ENCODE measurements at regions not wholly inside any gene's neighbourhood (a gene's known extent, or its start where the extent isn't known, plus 50 kb on each side); places are given as distances from the start of the nearest gene placed in this dataset.
"Not testable (repeated sequence)": the region's sequence is repeated elsewhere in the genome, so short reads cannot be mapped to it uniquely, and the experiment has no call there.

DNA sequence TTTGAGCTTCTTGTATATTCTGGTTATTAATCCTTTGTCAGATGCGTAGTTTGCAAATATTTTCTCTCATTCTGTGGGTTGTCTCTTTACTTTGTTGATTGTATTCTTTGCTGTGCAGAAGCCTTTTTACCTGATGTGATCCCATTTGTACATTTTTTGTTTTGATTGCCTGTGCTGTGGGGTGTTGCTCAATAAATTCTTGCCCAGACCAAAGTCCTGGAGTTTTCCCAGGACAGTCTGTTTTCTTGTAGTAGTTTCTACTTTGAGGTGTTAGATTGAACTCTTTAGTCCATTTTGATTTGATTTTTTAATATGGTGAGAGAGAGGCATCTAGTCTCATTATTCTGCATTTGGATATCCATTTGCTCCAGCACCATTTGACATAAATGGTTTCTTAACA lies 588.7 kb upstream of the MBL2 start:
- H3K9me3 Mint-ChIP-seq: peaks cover 11% of the 10 kb centered on the region
- H3K4me3 Mint-ChIP-seq: no peak overlapping the region
- H3K27me3 Mint-ChIP-seq: no peaks in the 10 kb centered on the region
- ChIA-PET POLR2A (no interaction called here), CTCF (no interaction called here)
- TF ChIP-seq, protein P1, sequence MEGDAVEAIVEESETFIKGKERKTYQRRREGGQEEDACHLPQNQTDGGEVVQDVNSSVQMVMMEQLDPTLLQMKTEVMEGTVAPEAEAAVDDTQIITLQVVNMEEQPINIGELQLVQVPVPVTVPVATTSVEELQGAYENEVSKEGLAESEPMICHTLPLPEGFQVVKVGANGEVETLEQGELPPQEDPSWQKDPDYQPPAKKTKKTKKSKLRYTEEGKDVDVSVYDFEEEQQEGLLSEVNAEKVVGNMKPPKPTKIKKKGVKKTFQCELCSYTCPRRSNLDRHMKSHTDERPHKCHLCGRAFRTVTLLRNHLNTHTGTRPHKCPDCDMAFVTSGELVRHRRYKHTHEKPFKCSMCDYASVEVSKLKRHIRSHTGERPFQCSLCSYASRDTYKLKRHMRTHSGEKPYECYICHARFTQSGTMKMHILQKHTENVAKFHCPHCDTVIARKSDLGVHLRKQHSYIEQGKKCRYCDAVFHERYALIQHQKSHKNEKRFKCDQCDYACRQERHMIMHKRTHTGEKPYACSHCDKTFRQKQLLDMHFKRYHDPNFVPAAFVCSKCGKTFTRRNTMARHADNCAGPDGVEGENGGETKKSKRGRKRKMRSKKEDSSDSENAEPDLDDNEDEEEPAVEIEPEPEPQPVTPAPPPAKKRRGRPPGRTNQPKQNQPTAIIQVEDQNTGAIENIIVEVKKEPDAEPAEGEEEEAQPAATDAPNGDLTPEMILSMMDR (IDR thresholded peaks at IDR 0.05): no peak
- no peak for DNase-seq
- intact Hi-C loops (cut with micrococcal nuclease): no loop called here
- H3K27ac Mint-ChIP-seq: no peak overlapping the region
- ATAC-seq (ENCODE audit: low read depth): no peak
- H3K36me3 Mint-ChIP-seq (ENCODE audit: low read depth): no peaks in the 10 kb centered on the region
- H3K4me1 Mint-ChIP-seq: no peaks in the 10 kb centered on the region

DNA sequence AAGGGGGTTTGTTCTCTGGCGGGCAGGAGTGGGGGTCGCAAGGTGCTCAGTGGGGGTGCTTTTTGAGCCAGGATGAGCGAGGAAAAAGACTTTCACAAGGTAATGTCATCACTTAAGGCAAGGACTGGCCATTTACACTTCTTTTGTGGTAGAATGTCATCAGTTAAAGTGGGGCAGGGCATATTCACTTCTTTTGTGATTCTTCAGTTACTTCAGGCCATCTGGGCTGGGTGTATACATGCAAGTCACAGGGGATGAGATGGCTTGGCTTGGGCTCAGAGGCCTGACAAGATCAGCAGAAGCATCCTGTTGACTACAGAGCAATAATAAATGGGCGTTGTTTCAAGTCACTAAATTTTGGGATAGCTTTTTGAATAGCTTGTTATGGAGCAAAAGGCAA lies 586.4 kb upstream of the MBL2 start:
- POLR2A ChIA-PET; H3K27me3 Mint-ChIP-seq; intact Hi-C loops (cut with micrococcal nuclease); H3K4me3 Mint-ChIP-seq; H3K36me3 Mint-ChIP-seq (ENCODE audit: low read depth); CTCF ChIA-PET; ATAC-seq (ENCODE audit: low read depth); H3K27ac Mint-ChIP-seq; DNase-seq; H3K4me1 Mint-ChIP-seq: not testable (repeated sequence)
- peaks cover 11% of the 10 kb centered on the region for H3K9me3 Mint-ChIP-seq

DNA sequence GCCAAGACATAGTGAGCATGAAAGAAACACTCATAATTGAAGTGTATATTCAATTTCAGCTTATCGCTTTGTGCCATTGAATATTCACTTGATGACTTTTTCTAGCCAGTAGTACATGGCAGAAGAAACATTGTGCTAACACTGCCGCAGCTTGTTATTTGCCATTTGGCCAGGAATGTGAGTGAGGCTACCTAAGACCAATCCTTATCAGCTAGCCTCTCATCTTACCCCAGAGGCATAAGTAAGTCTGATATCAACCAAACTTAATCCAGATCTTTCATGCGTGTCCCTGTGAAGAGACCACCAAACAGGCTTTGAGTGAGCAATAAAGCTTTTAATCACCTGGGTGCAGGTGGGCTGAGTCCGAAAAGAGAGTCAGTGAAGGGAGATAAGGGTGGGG lies 586.0 kb upstream of the MBL2 start:
- intact Hi-C loops (cut with micrococcal nuclease): no loop called here
- ChIA-PET POLR2A (no interaction called here), CTCF (no interaction called here)
- TF ChIP-seq, protein P1 (IDR thresholded peaks at IDR 0.05): no peak
- H3K27ac Mint-ChIP-seq: no peak overlapping the region
- no peaks in the 10 kb centered on the region for H3K4me1 Mint-ChIP-seq
- no peaks in the 10 kb centered on the region for H3K36me3 Mint-ChIP-seq (ENCODE audit: low read depth)
- DNase-seq (no peak), ATAC-seq (ENCODE audit: low read depth) (no peak)
- H3K9me3 Mint-ChIP-seq: peaks cover 11% of the 10 kb centered on the region
- H3K4me3 Mint-ChIP-seq: no peak overlapping the region
- H3K27me3 Mint-ChIP-seq: no peaks in the 10 kb centered on the region

DNA sequence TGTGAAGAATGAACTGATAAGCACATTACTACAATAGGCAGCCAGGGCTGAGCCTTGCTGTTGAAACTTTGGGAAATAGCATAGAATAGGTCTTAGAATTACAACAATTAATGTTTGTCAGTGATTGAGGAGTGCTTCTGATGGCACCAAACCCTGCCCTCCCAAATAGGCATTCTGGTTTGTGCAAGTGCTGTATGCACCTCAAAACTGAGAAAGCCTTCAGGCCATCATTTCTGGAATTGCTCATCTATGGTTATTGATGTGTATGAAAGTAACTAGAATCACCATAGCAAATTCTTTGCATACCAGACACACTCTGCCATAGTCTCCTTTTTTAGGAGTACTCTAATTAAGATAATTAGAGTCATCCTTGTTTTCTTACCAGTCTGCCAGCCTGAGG lies 585.0 kb upstream of the MBL2 start:
- Mint-ChIP-seq H3K27me3 (no peaks in the 10 kb centered on the region), H3K4me3 (no peak overlapping the region), H3K27ac (no peak overlapping the region), H3K4me1 (no peaks in the 10 kb centered on the region), H3K36me3 (ENCODE audit: low read depth) (no peaks in the 10 kb centered on the region), H3K9me3 (peaks cover 11% of the 10 kb centered on the region)
- TF ChIP-seq, protein P1 (IDR thresholded peaks at IDR 0.05): no peak
- CTCF ChIA-PET: no interaction called here
- ATAC-seq (ENCODE audit: low read depth) (no peak), DNase-seq (no peak)
- POLR2A ChIA-PET: no interaction called here
- intact Hi-C loops (cut with micrococcal nuclease): no loop called here

DNA sequence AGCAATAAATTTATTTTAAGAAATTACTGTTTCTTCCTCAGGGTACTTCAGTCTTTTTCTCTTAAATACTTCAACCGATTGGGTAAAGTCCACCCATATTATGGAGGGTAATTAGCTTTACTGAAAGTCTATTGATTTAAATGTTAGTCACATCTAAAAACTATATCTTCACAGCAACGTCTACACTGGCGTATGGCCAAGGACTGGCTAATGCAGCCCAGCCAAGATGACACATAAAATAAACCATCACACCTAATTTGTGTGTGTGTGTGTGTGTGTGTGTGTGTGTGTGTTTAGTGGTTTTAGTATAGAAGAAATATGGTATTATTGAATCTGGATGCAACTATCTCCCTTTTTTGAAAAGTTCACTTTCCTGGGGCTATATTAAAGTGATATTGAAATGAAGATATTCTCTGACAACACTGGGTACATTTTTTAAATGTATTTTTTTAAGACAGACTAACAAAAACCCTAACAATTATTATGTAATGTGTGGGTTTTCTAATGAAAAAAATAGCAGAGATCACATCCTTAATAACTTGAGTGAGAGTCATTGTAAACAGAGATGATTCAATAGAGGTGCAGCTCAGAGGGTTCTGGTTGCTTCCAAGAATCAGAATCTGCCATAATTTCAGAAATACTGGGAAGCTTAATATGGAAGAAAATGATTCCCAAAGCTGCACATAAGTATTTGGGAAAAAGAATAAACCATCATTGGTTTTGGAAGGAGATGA lies 584.2 kb upstream of the MBL2 start:
- no peak overlapping the region for H3K4me3 Mint-ChIP-seq
- ChIA-PET POLR2A (no interaction called here), CTCF (no interaction called here)
- no peaks in the 10 kb centered on the region for H3K27me3 Mint-ChIP-seq
- no peak for ATAC-seq (ENCODE audit: low read depth)
- H3K4me1 Mint-ChIP-seq: no peaks in the 10 kb centered on the region
- TF ChIP-seq, protein P1 (IDR thresholded peaks at IDR 0.05): no peak
- no peaks in the 10 kb centered on the region for H3K36me3 Mint-ChIP-seq (ENCODE audit: low read depth)
- intact Hi-C loops (cut with micrococcal nuclease): no loop called here
- no peak for DNase-seq
- no peak overlapping the region for H3K27ac Mint-ChIP-seq
- H3K9me3 Mint-ChIP-seq: peaks cover 11% of the 10 kb centered on the region

DNA sequence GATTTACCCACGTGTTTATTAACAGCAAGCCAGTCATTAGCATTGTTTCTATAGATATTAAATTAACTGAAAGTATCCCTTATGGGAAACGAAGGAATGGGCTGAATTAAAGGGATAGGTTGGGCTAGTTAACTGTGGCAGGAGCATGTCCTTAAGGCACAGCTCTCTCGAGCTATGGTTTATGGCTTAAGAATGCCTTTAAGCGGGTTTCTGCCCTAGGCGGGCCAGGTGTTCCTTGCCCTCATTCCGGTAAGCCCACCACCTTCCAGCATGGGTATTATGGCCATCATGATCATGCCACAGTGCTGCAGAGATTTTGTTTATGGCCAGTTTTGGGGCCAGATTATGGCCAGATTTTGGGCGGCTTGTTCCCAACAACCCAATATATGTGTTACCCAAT lies 569.9 kb upstream of the MBL2 start:
- H3K9me3 Mint-ChIP-seq; H3K27me3 Mint-ChIP-seq; CTCF ChIA-PET; ATAC-seq (ENCODE audit: low read depth); H3K4me3 Mint-ChIP-seq; POLR2A ChIA-PET; DNase-seq; H3K27ac Mint-ChIP-seq; H3K4me1 Mint-ChIP-seq; H3K36me3 Mint-ChIP-seq (ENCODE audit: low read depth); intact Hi-C loops (cut with micrococcal nuclease): not testable (repeated sequence)

DNA sequence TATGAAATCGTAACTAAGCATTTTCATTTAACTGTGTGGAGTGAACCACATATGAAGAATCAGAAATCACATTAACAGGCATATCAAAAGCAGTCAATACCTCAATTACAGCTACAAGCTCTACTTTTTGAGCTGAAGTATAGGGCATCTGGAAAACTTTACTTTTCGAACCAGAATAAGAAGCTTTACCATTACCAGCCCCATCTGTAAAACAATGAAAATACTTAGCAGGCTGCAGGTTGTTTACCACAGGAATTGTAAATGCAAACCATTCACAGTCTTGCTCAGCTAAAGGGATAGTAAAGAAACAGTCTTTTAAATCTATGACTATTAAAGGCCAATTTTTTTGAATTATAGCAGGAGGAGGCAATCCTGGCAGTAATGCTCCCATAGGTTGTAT lies 565.6 kb upstream of the MBL2 start:
- DNase-seq; H3K4me3 Mint-ChIP-seq; POLR2A ChIA-PET; H3K4me1 Mint-ChIP-seq; H3K27me3 Mint-ChIP-seq; intact Hi-C loops (cut with micrococcal nuclease); ATAC-seq (ENCODE audit: low read depth); H3K36me3 Mint-ChIP-seq (ENCODE audit: low read depth); H3K27ac Mint-ChIP-seq; CTCF ChIA-PET: not testable (repeated sequence)
- H3K9me3 Mint-ChIP-seq: peaks cover 20% of the 10 kb centered on the region

DNA sequence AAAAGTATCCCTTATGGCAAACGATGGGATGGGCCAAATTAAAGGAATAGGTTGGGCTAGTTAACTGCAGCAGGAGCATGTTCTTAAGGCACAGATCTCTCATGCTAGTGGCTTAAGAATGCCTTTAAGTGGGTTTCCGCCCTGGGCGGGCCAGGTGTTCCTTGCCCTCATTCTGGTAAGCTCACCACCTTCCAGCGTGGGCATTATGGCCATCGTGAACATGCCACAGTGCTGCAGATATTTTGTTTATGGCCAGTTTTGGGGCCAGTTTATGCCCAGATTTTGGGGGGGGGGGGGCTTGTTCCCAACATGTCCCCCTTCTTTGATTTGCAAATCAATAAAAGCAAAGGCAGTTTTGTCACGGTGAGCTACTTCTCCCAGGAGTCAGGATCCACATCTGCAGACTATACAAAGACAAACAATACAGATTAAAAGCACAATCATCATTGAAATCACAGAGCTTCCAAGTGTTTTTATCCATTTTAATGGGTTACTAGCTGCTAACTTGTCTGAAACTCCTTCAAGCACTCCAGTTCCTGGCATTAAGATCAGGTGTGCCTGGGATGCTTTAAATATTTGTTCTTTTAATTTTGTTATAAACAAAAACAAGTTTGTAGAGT lies 563.3 kb upstream of the MBL2 start:
- H3K27me3 Mint-ChIP-seq; H3K4me1 Mint-ChIP-seq; ATAC-seq (ENCODE audit: low read depth); POLR2A ChIA-PET; DNase-seq; H3K36me3 Mint-ChIP-seq (ENCODE audit: low read depth); intact Hi-C loops (cut with micrococcal nuclease); CTCF ChIA-PET; H3K27ac Mint-ChIP-seq; H3K4me3 Mint-ChIP-seq: not testable (repeated sequence)
- peaks cover 22% of the 10 kb centered on the region for H3K9me3 Mint-ChIP-seq

All from activated B cell treated with CpG ODN at 0.5 μM for 24 hours (primary cell).